H9 (cell line): ENCODE measurements at regions not wholly inside any gene's neighbourhood (a gene's known extent, or its start where the extent isn't known, plus 50 kb on each side); places are given as distances from the start of the nearest gene placed in this dataset.
"Not testable (repeated sequence)": the region's sequence is repeated elsewhere in the genome, so short reads cannot be mapped to it uniquely, and the experiment has no call there.

Experiments used
- DNase-seq: peaks from one replicate; pipeline ENCODE4 v3.0.0-alpha.2; 2017
- H2AFZ ChIP-seq: one replicate; pipeline ENCODE4 v1.6.1; 2013; ENCODE audit warnings: mild to moderate bottlenecking, low read length, control low read depth, moderate library complexity
- H2AK5ac ChIP-seq: 2 replicates; pipeline ENCODE4 v1.6.1; 2013; ENCODE audit warnings: low read length, control low read depth, mixed read lengths; ENCODE audit not compliant: insufficient read length
- H2BK120ac ChIP-seq: one replicate; pipeline ENCODE4 v1.6.1; 2013; ENCODE audit warnings: low read depth, mild to moderate bottlenecking, low read length, control low read depth, inconsistent platforms; ENCODE audit not compliant: poor library complexity, severe bottlenecking
- H2BK12ac ChIP-seq: 2 replicates; pipeline ENCODE4 v1.6.1; 2013; ENCODE audit warnings: low read length, control low read depth, mixed read lengths, low read depth; ENCODE audit not compliant: insufficient read length
- H2BK15ac ChIP-seq: 2 replicates; pipeline ENCODE4 v1.6.1; 2013; ENCODE audit warnings: low read depth, low read length, control low read depth
- H2BK20ac ChIP-seq: one replicate; pipeline ENCODE4 v1.6.1; 2013; ENCODE audit warnings: low read depth, mild to moderate bottlenecking, low read length, control low read depth, inconsistent platforms; ENCODE audit not compliant: poor library complexity, severe bottlenecking
- H2BK5ac ChIP-seq: 2 replicates; pipeline ENCODE4 v1.6.1; 2013; ENCODE audit warnings: low read length, control low read depth, mixed read lengths; ENCODE audit not compliant: insufficient read length
- H3K14ac ChIP-seq: 2 replicates; pipeline ENCODE4 v1.6.1; 2013; ENCODE audit warnings: low read length, control low read depth; ENCODE audit not compliant: insufficient read depth
- H3K18ac ChIP-seq: 2 replicates; pipeline ENCODE4 v1.6.1; 2013; ENCODE audit warnings: low read depth, mild to moderate bottlenecking, mixed read lengths, low read length, control low read depth; ENCODE audit not compliant: insufficient read length
- H3K23ac ChIP-seq: 2 replicates; pipeline ENCODE4 v1.6.1; 2013; ENCODE audit warnings: low read length, control low read depth, mixed read lengths, low read depth; ENCODE audit not compliant: insufficient read length
- H3K23me2 ChIP-seq: 2 replicates; pipeline ENCODE4 v1.6.1; 2013; ENCODE audit warnings: low read depth, mild to moderate bottlenecking, mixed read lengths, low read length, control low read depth; ENCODE audit not compliant: insufficient read length, poor library complexity, severe bottlenecking
- H3K27ac ChIP-seq: 2 replicates; pipeline ENCODE4 v1.5.1; 2013; ENCODE audit warnings: low read length, control low read depth, mixed read lengths, low read depth; ENCODE audit not compliant: insufficient read length
- H3K27me3 ChIP-seq: 2 replicates; pipeline ENCODE4 v1.6.1; 2013; ENCODE audit warnings: low read length, control low read depth, inconsistent platforms; ENCODE audit not compliant: insufficient read depth
- H3K4ac ChIP-seq: 2 replicates; pipeline ENCODE4 v1.6.1; 2013; ENCODE audit warnings: low read depth, mild to moderate bottlenecking, control low read depth, inconsistent platforms, low read length, moderate library complexity
- H3K4me1 ChIP-seq: 2 replicates; pipeline ENCODE4 v1.6.1; 2013; ENCODE audit warnings: low read length, control low read depth, inconsistent platforms; ENCODE audit not compliant: insufficient read depth
- H3K4me2 ChIP-seq: 2 replicates; pipeline ENCODE4 v1.6.1; 2013; ENCODE audit warnings: low read length, control low read depth, mixed read lengths; ENCODE audit not compliant: insufficient read length, insufficient read depth
- H3K56ac ChIP-seq: 2 replicates; pipeline ENCODE4 v1.6.1; 2013; ENCODE audit warnings: low read depth, mild to moderate bottlenecking, mixed read lengths, low read length, control low read depth; ENCODE audit not compliant: insufficient read length
- H3K79me1 ChIP-seq: 2 replicates; pipeline ENCODE4 v1.6.1; 2013; ENCODE audit warnings: low read depth, mild to moderate bottlenecking, moderate library complexity, low read length, control low read depth, inconsistent platforms; ENCODE audit not compliant: insufficient read depth, poor library complexity, severe bottlenecking
- H3K79me2 ChIP-seq: 2 replicates; pipeline ENCODE4 v1.6.1; 2013; ENCODE audit warnings: low read length, control low read depth, inconsistent platforms; ENCODE audit not compliant: insufficient read depth
- H3K9ac ChIP-seq: 2 replicates; pipeline ENCODE4 v1.6.1; 2013; ENCODE audit warnings: low read length, control low read depth, mixed read lengths; ENCODE audit not compliant: insufficient read length; ENCODE audit errors: extremely low read depth
- H3K9me3 ChIP-seq: one replicate; pipeline ENCODE4 v1.6.1; 2013; ENCODE audit warnings: low read depth, low read length, inconsistent platforms; ENCODE audit not compliant: control insufficient read depth
- H3T11ph ChIP-seq: one replicate; pipeline ENCODE4 v1.6.1; 2013; ENCODE audit warnings: mild to moderate bottlenecking, low read length, control low read depth, inconsistent platforms
- H4K20me1 ChIP-seq: one replicate; pipeline ENCODE4 v1.6.1; 2013; ENCODE audit not compliant: control insufficient read depth, insufficient read length, insufficient read depth
- H4K5ac ChIP-seq: 2 replicates; pipeline ENCODE4 v1.6.1; 2013; ENCODE audit warnings: low read depth, mild to moderate bottlenecking, mixed read lengths, low read length, control low read depth; ENCODE audit not compliant: insufficient read length
- H4K8ac ChIP-seq: replicated peaks from 2 replicates; pipeline ENCODE4 v1.6.1; 2013; ENCODE audit warnings: low read length, control low read depth, mixed read lengths, low read depth; ENCODE audit not compliant: insufficient read length
- H4K91ac ChIP-seq: 2 replicates; pipeline ENCODE4 v1.6.1; 2013; ENCODE audit warnings: low read depth, mild to moderate bottlenecking, moderate library complexity, mixed read lengths, low read length, control low read depth; ENCODE audit not compliant: insufficient read length
- H3K27ac Mint-ChIP-seq, 3 experiments: 2 replicates in 2 of 3; 3 replicates in 1 of 3; pipeline ENCODE4 v1.8.0; 2020 to 2021; ENCODE audit warnings: mixed read lengths in 3 of 3, mild to moderate bottlenecking in 1 of 3, moderate library complexity in 1 of 3
- H3K27me3 Mint-ChIP-seq: 2 replicates; pipeline ENCODE4 v1.8.0; 2021; ENCODE audit warnings: low read depth, mild to moderate bottlenecking, moderate library complexity, mixed read lengths
- H3K36me3 Mint-ChIP-seq, 3 experiments: 2 replicates in 2 of 3; 3 replicates in 1 of 3; pipeline ENCODE4 v1.8.0; 2020 to 2021; ENCODE audit warnings: low read depth in 3 of 3, mixed read lengths in 3 of 3; ENCODE audit not compliant: insufficient read depth in 1 of 3
- H3K4me1 Mint-ChIP-seq, 2 experiments: 2 replicates each; pipeline ENCODE4 v1.8.0; 2020; ENCODE audit warnings: mixed read lengths in 2 of 2
- H3K4me3 Mint-ChIP-seq, 2 experiments: 2 replicates in 1 of 2; 3 replicates in 1 of 2; pipeline ENCODE4 v1.8.0; 2020 to 2021; ENCODE audit warnings: mild to moderate bottlenecking in 2 of 2, mixed read lengths in 2 of 2, moderate library complexity in 1 of 2
- H3K9me3 Mint-ChIP-seq, 2 experiments: 2 replicates in 1 of 2; 3 replicates in 1 of 2; pipeline ENCODE4 v1.8.0; 2020; ENCODE audit warnings: mild to moderate bottlenecking in 2 of 2, mixed read lengths in 2 of 2, moderate library complexity in 1 of 2
- CTCF ChIP-seq: fragments of 200-600 bp; sonication (generic); conservative IDR thresholded peaks from 3 replicates; pipeline ENCODE4 v1.8.0; 2021; ENCODE audit warnings: antibody characterized with exemption, mild to moderate bottlenecking
- WGBS: extraction: QIAGEN DNeasy Blood & Tissue Kit; methylation state at CpG from one replicate; pipeline ENCODE4 v1.1.7; 2013; ENCODE audit warnings: missing lambda C conversion rate, low lambda C conversion rate, mixed read lengths; ENCODE audit not compliant: insufficient read length; ENCODE audit errors: extremely low coverage; 5-methylcytosine and 5-hydroxymethylcytosine counted together

GRCh38 chr13:97890573-97890972, 62.9 kb upstream of the IPO5 start:
- H2AFZ ChIP-seq: no peak overlapping the region
- no peak overlapping the region for H2BK12ac ChIP-seq
- no peak overlapping the region for H4K5ac ChIP-seq
- peaks cover 0 to 7% (median 0%) of the 10 kb centered on the region in 3 experiments; a peak in 2 of 7 replicates for H3K36me3 Mint-ChIP-seq
- no peaks in the 10 kb centered on the region for H3K79me1 ChIP-seq
- no peaks in the 10 kb centered on the region for H4K20me1 ChIP-seq
- H3K56ac ChIP-seq: no peak overlapping the region
- no peaks in the 10 kb centered on the region for H3K79me2 ChIP-seq
- no peak for DNase-seq
- no peak overlapping the region for H3K23ac ChIP-seq
- H3K9me3 Mint-ChIP-seq: peaks cover 10% of the 10 kb centered on the region in 2 experiments
- no peak overlapping the region for H2BK20ac ChIP-seq
- no peak overlapping the region for H4K91ac ChIP-seq
- H2BK120ac ChIP-seq: no peak overlapping the region
- H3K27ac ChIP-seq: no peak overlapping the region
- no CpG with 5 or more reads among the region's 5 CpGs for WGBS
- no peak overlapping the region for H3K4ac ChIP-seq
- no peak overlapping the region for H3K14ac ChIP-seq
- H2BK5ac ChIP-seq: no peak overlapping the region
- H3K27me3 Mint-ChIP-seq: no peaks in the 10 kb centered on the region; the same call in 1 of the 2 replicates
- no peaks in the 10 kb centered on the region for H3K4me1 Mint-ChIP-seq
- no peaks in the 10 kb centered on the region for H3K23me2 ChIP-seq
- H3K4me1 ChIP-seq: no peaks in the 10 kb centered on the region
- H3K4me3 Mint-ChIP-seq: no peak overlapping the region
- TF ChIP-seq CTCF: no peak
- H2BK15ac ChIP-seq: no peak overlapping the region
- H2AK5ac ChIP-seq: no peak overlapping the region
- H3K18ac ChIP-seq: no peak overlapping the region
- no peak overlapping the region for H3K4me2 ChIP-seq
- H4K8ac ChIP-seq: no peak overlapping the region
- no peak overlapping the region for H3K27ac Mint-ChIP-seq
- H3T11ph ChIP-seq: no peak overlapping the region
- H3K27me3 ChIP-seq: no peaks in the 10 kb centered on the region
- no peak overlapping the region for H3K9ac ChIP-seq
- H3K9me3 ChIP-seq: no peaks in the 10 kb centered on the region

GRCh38 chr13:97891964-97892363, 61.5 kb upstream of the IPO5 start:
- H4K8ac ChIP-seq, H3K14ac ChIP-seq, H3K27me3 Mint-ChIP-seq, H3K27me3 ChIP-seq, H4K91ac ChIP-seq, H3K4me1 Mint-ChIP-seq, H3T11ph ChIP-seq, H2BK15ac ChIP-seq, H3K79me1 ChIP-seq, H3K9ac ChIP-seq, H4K20me1 ChIP-seq, H3K23me2 ChIP-seq, H3K4ac ChIP-seq, H3K9me3 ChIP-seq, H3K36me3 Mint-ChIP-seq, H3K4me3 Mint-ChIP-seq, H2AK5ac ChIP-seq, H2AFZ ChIP-seq, H3K27ac ChIP-seq, H2BK120ac ChIP-seq, H3K18ac ChIP-seq, H4K5ac ChIP-seq, H3K4me1 ChIP-seq, H2BK20ac ChIP-seq, H3K4me2 ChIP-seq, H3K79me2 ChIP-seq, H3K56ac ChIP-seq, H3K23ac ChIP-seq, H3K27ac Mint-ChIP-seq, DNase-seq, H2BK5ac ChIP-seq, H2BK12ac ChIP-seq: not testable (repeated sequence)
- peaks cover 10 to 15% of the 10 kb centered on the region in 2 experiments for H3K9me3 Mint-ChIP-seq
- WGBS: no CpG with 5 or more reads among the region's 8 CpGs
